D721Med (cell line): ENCODE measurements at regions not wholly inside any gene's neighbourhood (a gene's known extent, or its start where the extent isn't known, plus 50 kb on each side); places are given as distances from the start of the nearest gene placed in this dataset.
"Not testable (repeated sequence)": the region's sequence is repeated elsewhere in the genome, so short reads cannot be mapped to it uniquely, and the experiment has no call there.

Experiments used
- DNase-seq: peaks from one replicate; pipeline ENCODE4 v3.0.0; 2011; ENCODE audit warnings: low spot score; ENCODE audit not compliant: insufficient read length
- FAIRE-seq: peaks from 2 replicates; lab custom pipeline; 2011; peaks lifted over from hg19 to GRCh38; lab: Jason Lieb, UNC
- CTCF ChIP-seq: IDR thresholded peaks from 2 replicates; pipeline ENCODE4 v1.5.1; 2012; ENCODE audit warnings: mild to moderate bottlenecking, control low read depth; ENCODE audit not compliant: insufficient read depth; ENCODE audit errors: missing control alignments

- TF ChIP-seq CTCF = no peak
- DNase-seq (no peak), FAIRE-seq (no peak)
Observed at GRCh38 chr3:194955979-194956696, 270.5 kb downstream of the FAM43A start.

- FAIRE-seq (no peak), DNase-seq (no peak)
- no peak for TF ChIP-seq CTCF
Observed at GRCh38 chr3:194956697-194957396, 271.2 kb downstream of the FAM43A start.

- FAIRE-seq (no peak), DNase-seq (no peak)
- TF ChIP-seq CTCF = no peak
Observed at GRCh38 chr3:194957743-194958240, 272.1 kb downstream of the FAM43A start.

- TF ChIP-seq CTCF = no peak
- FAIRE-seq = no peak
Observed at GRCh38 chr3:194959217-194959616, 273.5 kb downstream of the FAM43A start.

GRCh38 chr3:194959666-194960065, 274.0 kb downstream of the FAM43A start:
- FAIRE-seq, DNase-seq: not testable (repeated sequence)

More at GRCh38 chr3:194959217-194959616, 273.5 kb downstream of the FAM43A start:
- DNase-seq = no peak

GRCh38 chr3:194960446-194961032, 274.9 kb downstream of the FAM43A start:
- no peak for TF ChIP-seq CTCF
- FAIRE-seq = no peak
- no peak for DNase-seq

- no peak for FAIRE-seq
- DNase-seq = no peak
- TF ChIP-seq CTCF = no peak
Observed at GRCh38 chr3:194961149-194961548, 275.5 kb downstream of the FAM43A start.
